ENCODE measurements at regions not wholly inside any gene's neighbourhood (a gene's known extent, or its start where the extent isn't known, plus 50 kb on each side); places are given as distances from the start of the nearest gene placed in this dataset.

DNA sequence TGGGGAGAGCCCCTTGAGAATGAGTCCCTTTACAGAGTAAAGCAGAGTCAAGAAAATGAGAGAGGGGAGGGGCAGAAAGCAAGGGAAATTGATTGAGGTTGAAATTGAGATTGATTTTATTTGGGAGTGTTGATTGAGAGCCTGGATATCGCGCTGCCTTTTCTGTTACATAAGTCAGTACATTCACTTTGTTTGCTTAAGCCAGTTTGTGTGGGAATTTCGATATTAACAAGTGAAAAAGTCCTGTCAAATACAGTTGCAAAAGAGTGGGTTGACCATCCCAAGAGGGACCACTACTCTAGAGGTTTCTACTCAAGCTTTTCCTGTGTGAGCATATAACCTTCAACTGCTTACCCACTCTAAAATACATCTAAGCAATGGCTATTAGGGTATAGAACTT is 331.4 kb upstream of the AZI2 start:
- no TSS peak for BruUV-seq (replicated peaks)
- TF ChIP-seq EZH2phosphoT487 (IDR thresholded peaks at IDR 0.05; ENCODE audit: borderline replicate concordance, low read depth, low read length): no peak
- TF ChIP-seq, protein P1, sequence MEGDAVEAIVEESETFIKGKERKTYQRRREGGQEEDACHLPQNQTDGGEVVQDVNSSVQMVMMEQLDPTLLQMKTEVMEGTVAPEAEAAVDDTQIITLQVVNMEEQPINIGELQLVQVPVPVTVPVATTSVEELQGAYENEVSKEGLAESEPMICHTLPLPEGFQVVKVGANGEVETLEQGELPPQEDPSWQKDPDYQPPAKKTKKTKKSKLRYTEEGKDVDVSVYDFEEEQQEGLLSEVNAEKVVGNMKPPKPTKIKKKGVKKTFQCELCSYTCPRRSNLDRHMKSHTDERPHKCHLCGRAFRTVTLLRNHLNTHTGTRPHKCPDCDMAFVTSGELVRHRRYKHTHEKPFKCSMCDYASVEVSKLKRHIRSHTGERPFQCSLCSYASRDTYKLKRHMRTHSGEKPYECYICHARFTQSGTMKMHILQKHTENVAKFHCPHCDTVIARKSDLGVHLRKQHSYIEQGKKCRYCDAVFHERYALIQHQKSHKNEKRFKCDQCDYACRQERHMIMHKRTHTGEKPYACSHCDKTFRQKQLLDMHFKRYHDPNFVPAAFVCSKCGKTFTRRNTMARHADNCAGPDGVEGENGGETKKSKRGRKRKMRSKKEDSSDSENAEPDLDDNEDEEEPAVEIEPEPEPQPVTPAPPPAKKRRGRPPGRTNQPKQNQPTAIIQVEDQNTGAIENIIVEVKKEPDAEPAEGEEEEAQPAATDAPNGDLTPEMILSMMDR (conservative IDR thresholded peaks at IDR 0.05; ENCODE audit: low read length): no peak
- Histone ChIP-seq H3K27ac (ENCODE audit: low read depth, low read length, poor library complexity, severe bottlenecking) (no peak overlapping the region), H3K9me2 (ENCODE audit: insufficient read depth, low read length) (no peaks in the 10 kb centered on the region), H3K9me3 (ENCODE audit: low read length) (no peaks in the 10 kb centered on the region), H3K4me2 (ENCODE audit: low read length) (no peak overlapping the region), H3K79me2 (ENCODE audit: insufficient read depth, low read depth, low read length) (no peaks in the 10 kb centered on the region), H3K4me3 (ENCODE audit: low read depth, low read length, poor library complexity, severe bottlenecking) (no peak overlapping the region), H4K20me1 (ENCODE audit: insufficient read depth, low read length) (no peaks in the 10 kb centered on the region), H3K4me1 (ENCODE audit: insufficient read depth, low read length, poor library complexity, severe bottlenecking) (no peaks in the 10 kb centered on the region), H2AFZ (ENCODE audit: low read length) (no peak overlapping the region), H3K36me3 (ENCODE audit: insufficient read depth, low read length) (no peaks in the 10 kb centered on the region)
- ChIA-PET POLR2A (no interaction called here), CTCF (ENCODE audit: unreplicated experiment) (no interaction called here)
- intact Hi-C loops (cut with micrococcal nuclease; ENCODE audit: unreplicated experiment): no loop called here
- no peak for DNase-seq (ENCODE audit: low spot score)

DNA sequence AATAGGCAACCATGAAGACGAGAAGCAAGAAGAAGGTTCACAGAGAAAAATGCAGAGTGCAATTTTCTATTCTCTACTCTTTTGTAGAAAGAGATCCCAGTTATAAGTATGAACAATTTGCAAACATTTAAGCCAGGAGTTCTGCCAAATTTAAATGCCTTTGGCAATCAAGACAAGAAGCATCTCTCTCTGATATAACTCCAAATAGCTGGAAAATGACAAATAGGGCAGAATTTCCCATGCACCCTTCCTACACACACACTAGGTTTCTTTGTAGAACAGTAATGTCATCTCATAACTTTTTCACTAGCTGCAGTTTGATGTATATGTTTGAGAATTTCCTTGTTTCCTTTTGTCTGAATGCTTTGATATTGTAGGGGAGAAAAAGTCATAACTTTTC is 333.5 kb upstream of the AZI2 start:
- ChIA-PET CTCF (ENCODE audit: unreplicated experiment) (no interaction called here), POLR2A (no interaction called here)

DNA sequence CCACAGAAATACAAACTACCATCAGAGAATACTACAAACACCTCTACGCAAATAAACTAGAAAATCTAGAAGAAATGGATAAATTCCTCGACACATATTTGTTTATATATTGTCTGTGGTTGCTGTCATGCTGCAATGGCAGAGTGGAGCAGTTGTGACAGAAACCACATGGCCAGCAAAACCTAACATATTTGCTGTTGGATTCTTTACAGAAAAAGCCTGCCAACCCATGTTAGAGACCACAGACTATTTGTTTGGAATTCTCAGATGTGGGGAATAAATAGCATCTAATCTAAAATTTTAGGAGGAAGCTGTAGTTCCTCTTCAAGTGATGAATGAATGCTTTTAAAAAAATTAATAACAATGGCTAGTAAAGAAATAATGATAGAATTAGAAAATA is 341.6 kb upstream of the AZI2 start:
- H3K27ac ChIP-seq (ENCODE audit: low read depth, low read length, poor library complexity, severe bottlenecking): no peak overlapping the region
- TF ChIP-seq EZH2phosphoT487 (IDR thresholded peaks at IDR 0.05; ENCODE audit: borderline replicate concordance, low read depth, low read length): no peak
- TF ChIP-seq, protein P1 (conservative IDR thresholded peaks at IDR 0.05; ENCODE audit: low read length): no peak
- H3K36me3 ChIP-seq (ENCODE audit: insufficient read depth, low read length): no peaks in the 10 kb centered on the region
- CTCF ChIA-PET (ENCODE audit: unreplicated experiment): no interaction called here
- no peaks in the 10 kb centered on the region for H3K9me2 ChIP-seq (ENCODE audit: insufficient read depth, low read length)
- POLR2A ChIA-PET: no interaction called here
- no peak overlapping the region for H3K4me2 ChIP-seq (ENCODE audit: low read length)
- H3K79me2 ChIP-seq (ENCODE audit: insufficient read depth, low read depth, low read length): no peaks in the 10 kb centered on the region
- H3K4me3 ChIP-seq (ENCODE audit: low read depth, low read length, poor library complexity, severe bottlenecking): no peak overlapping the region
- no peak for DNase-seq (ENCODE audit: low spot score)
- H2AFZ ChIP-seq (ENCODE audit: low read length): no peak overlapping the region
- H3K9me3 ChIP-seq (ENCODE audit: low read length): no peaks in the 10 kb centered on the region
- no peaks in the 10 kb centered on the region for H3K4me1 ChIP-seq (ENCODE audit: insufficient read depth, low read length, poor library complexity, severe bottlenecking)
- no TSS peak for BruUV-seq (replicated peaks)
- H4K20me1 ChIP-seq (ENCODE audit: insufficient read depth, low read length): no peaks in the 10 kb centered on the region
- intact Hi-C loops (cut with micrococcal nuclease; ENCODE audit: unreplicated experiment): no loop called here

More for the DNA sequence above, 333.5 kb upstream of the AZI2 start:
- no peak overlapping the region for H3K27ac ChIP-seq (ENCODE audit: low read depth, low read length, poor library complexity, severe bottlenecking)
- no peaks in the 10 kb centered on the region for H3K4me1 ChIP-seq (ENCODE audit: insufficient read depth, low read length, poor library complexity, severe bottlenecking)
- no peak for DNase-seq (ENCODE audit: low spot score)
- no peaks in the 10 kb centered on the region for H3K36me3 ChIP-seq (ENCODE audit: insufficient read depth, low read length)
- H2AFZ ChIP-seq (ENCODE audit: low read length): no peak overlapping the region
- no peaks in the 10 kb centered on the region for H3K9me3 ChIP-seq (ENCODE audit: low read length)
- H3K9me2 ChIP-seq (ENCODE audit: insufficient read depth, low read length): no peaks in the 10 kb centered on the region
- no peak overlapping the region for H3K4me3 ChIP-seq (ENCODE audit: low read depth, low read length, poor library complexity, severe bottlenecking)
- no peaks in the 10 kb centered on the region for H4K20me1 ChIP-seq (ENCODE audit: insufficient read depth, low read length)
- H3K4me2 ChIP-seq (ENCODE audit: low read length): no peak overlapping the region
- no TSS peak for BruUV-seq (replicated peaks)
- TF ChIP-seq, protein P1 (conservative IDR thresholded peaks at IDR 0.05; ENCODE audit: low read length): no peak
- no peak for TF ChIP-seq EZH2phosphoT487 (IDR thresholded peaks at IDR 0.05; ENCODE audit: borderline replicate concordance, low read depth, low read length)
- H3K79me2 ChIP-seq (ENCODE audit: insufficient read depth, low read depth, low read length): no peaks in the 10 kb centered on the region
- intact Hi-C loops (cut with micrococcal nuclease; ENCODE audit: unreplicated experiment): no loop called here

Data from OCI-LY7 (cell line).